ENCODE measurements at regions not wholly inside any gene's neighbourhood (a gene's known extent, or its start where the extent isn't known, plus 50 kb on each side); places are given as distances from the start of the nearest gene placed in this dataset.

DNA sequence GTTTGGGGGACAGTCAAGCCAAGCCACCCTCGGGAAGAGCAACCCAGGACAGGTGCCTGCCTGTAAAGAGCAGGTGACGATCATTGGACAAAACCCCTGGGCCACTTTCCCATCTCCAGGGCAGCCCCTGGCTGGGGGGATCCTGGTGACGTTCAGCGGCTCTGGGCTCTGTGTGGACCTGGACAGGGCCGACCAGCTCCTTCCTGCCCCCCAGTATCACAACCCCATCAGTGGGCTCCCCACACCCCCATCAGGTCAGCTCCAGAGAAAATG is 57.3 kb upstream of the ASAP2 start:
- no peak overlapping the region for H2AFZ ChIP-seq (ENCODE audit: low read depth, low read length, severe bottlenecking)
- no peak overlapping the region for H3K9ac ChIP-seq (ENCODE audit: low read length)
- no peaks in the 10 kb centered on the region for H4K20me1 ChIP-seq (ENCODE audit: low read depth, low read length)
- H3K36me3 ChIP-seq (ENCODE audit: low read length) = no peaks in the 10 kb centered on the region
- H3K27me3 ChIP-seq (ENCODE audit: low read length) = no peaks in the 10 kb centered on the region
- no peaks in the 10 kb centered on the region for H3K9me2 ChIP-seq (replicated peaks; ENCODE audit: insufficient read depth, low read length)
- H3K4me2 ChIP-seq (ENCODE audit: low read depth, low read length, poor library complexity, severe bottlenecking) = no peak overlapping the region
- H3K27ac ChIP-seq (ENCODE audit: low read depth, low read length) = no peak overlapping the region
- no peaks in the 10 kb centered on the region for H3K79me2 ChIP-seq (ENCODE audit: insufficient read depth, low read length)
- no peaks in the 10 kb centered on the region for H3K9me3 ChIP-seq (ENCODE audit: insufficient read depth, low read length)
- no peaks in the 10 kb centered on the region for H3F3A ChIP-seq (ENCODE audit: insufficient read depth)
- no peak overlapping the region for H3K4me3 ChIP-seq (ENCODE audit: insufficient read depth, low read length, poor library complexity, severe bottlenecking)
- TF ChIP-seq, protein P1, sequence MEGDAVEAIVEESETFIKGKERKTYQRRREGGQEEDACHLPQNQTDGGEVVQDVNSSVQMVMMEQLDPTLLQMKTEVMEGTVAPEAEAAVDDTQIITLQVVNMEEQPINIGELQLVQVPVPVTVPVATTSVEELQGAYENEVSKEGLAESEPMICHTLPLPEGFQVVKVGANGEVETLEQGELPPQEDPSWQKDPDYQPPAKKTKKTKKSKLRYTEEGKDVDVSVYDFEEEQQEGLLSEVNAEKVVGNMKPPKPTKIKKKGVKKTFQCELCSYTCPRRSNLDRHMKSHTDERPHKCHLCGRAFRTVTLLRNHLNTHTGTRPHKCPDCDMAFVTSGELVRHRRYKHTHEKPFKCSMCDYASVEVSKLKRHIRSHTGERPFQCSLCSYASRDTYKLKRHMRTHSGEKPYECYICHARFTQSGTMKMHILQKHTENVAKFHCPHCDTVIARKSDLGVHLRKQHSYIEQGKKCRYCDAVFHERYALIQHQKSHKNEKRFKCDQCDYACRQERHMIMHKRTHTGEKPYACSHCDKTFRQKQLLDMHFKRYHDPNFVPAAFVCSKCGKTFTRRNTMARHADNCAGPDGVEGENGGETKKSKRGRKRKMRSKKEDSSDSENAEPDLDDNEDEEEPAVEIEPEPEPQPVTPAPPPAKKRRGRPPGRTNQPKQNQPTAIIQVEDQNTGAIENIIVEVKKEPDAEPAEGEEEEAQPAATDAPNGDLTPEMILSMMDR (IDR thresholded peaks at IDR 0.05; ENCODE audit: insufficient read depth, low read length, poor library complexity, severe bottlenecking) = no peak
- TF ChIP-seq EZH2phosphoT487 (conservative IDR thresholded peaks at IDR 0.05; ENCODE audit: low read length) = no peak

DNA sequence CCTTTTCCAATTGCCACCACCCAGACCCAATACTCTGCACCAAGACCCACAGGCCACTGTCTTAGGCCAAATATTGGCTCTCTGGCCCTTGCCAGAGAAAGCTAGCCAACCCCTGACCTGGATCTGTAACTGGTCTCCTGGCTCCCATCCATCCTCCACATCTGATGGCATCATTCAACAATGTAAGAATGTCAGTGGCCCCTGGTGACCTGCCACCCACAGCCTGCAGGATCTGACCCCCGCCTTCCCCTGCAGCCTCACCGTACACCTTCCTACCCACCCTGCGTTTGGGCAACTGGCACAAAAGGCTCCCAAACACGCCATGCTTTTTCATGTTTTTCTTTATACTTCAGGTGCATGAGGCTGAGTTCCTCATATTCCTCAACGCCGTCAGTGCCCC is 60.0 kb upstream of the ASAP2 start:
- Histone ChIP-seq H3K9me2 (replicated peaks; ENCODE audit: insufficient read depth, low read length) (no peaks in the 10 kb centered on the region), H3K4me2 (ENCODE audit: low read depth, low read length, poor library complexity, severe bottlenecking) (no peak overlapping the region), H3K9ac (ENCODE audit: low read length) (no peak overlapping the region), H3F3A (ENCODE audit: insufficient read depth) (no peaks in the 10 kb centered on the region), H3K36me3 (ENCODE audit: low read length) (no peaks in the 10 kb centered on the region), H3K4me3 (ENCODE audit: insufficient read depth, low read length, poor library complexity, severe bottlenecking) (no peak overlapping the region), H3K27ac (ENCODE audit: low read depth, low read length) (no peak overlapping the region), H2AFZ (ENCODE audit: low read depth, low read length, severe bottlenecking) (no peak overlapping the region), H4K20me1 (ENCODE audit: low read depth, low read length) (no peaks in the 10 kb centered on the region), H3K79me2 (ENCODE audit: insufficient read depth, low read length) (no peaks in the 10 kb centered on the region), H3K27me3 (ENCODE audit: low read length) (no peaks in the 10 kb centered on the region), H3K9me3 (ENCODE audit: insufficient read depth, low read length) (no peaks in the 10 kb centered on the region)
- TF ChIP-seq, protein P1 (IDR thresholded peaks at IDR 0.05; ENCODE audit: insufficient read depth, low read length, poor library complexity, severe bottlenecking) = no peak
- no peak for TF ChIP-seq EZH2phosphoT487 (conservative IDR thresholded peaks at IDR 0.05; ENCODE audit: low read length)

DNA sequence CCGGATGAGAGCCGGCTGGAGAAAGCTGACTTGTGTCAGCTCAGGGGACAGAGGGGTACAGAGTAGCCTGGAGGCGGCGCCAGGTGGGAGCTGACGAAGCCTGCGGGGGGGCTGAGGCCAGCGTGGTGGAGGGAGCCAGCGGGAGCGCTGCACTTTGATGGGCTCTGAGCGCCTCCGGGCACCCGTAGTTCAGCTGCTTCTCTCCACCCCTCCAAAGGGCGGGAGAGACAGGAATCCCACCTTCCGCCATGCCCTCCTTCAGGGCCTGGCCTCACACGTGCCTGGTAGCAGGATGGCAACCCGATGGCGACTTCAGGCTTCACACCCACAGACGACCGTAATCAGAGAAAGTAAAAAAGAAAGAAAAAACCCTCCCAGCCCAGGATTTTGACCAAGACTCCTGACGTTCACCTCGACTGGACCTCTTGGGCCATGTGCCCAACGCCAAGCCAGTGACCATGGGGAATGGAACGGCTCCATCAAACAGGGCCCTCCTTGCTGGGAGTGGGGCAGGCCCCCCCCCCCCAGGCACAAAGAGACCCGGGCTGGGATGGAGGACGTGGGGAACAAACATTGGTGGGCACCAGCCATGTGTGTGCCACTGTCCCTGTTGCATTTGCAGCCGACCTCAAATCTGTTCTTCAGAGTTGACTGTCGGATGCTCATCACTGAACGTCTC is 60.7 kb upstream of the ASAP2 start:
- H3K36me3 ChIP-seq (ENCODE audit: low read length) = no peaks in the 10 kb centered on the region
- no peak overlapping the region for H3K9ac ChIP-seq (ENCODE audit: low read length)
- no peaks in the 10 kb centered on the region for H3K27me3 ChIP-seq (ENCODE audit: low read length)
- H3F3A ChIP-seq (ENCODE audit: insufficient read depth) = no peaks in the 10 kb centered on the region
- H4K20me1 ChIP-seq (ENCODE audit: low read depth, low read length) = no peaks in the 10 kb centered on the region
- no peaks in the 10 kb centered on the region for H3K79me2 ChIP-seq (ENCODE audit: insufficient read depth, low read length)
- no peak overlapping the region for H3K4me3 ChIP-seq (ENCODE audit: insufficient read depth, low read length, poor library complexity, severe bottlenecking)
- H3K4me2 ChIP-seq (ENCODE audit: low read depth, low read length, poor library complexity, severe bottlenecking) = no peak overlapping the region
- no peak overlapping the region for H3K27ac ChIP-seq (ENCODE audit: low read depth, low read length)
- H2AFZ ChIP-seq (ENCODE audit: low read depth, low read length, severe bottlenecking) = no peak overlapping the region
- H3K9me3 ChIP-seq (ENCODE audit: insufficient read depth, low read length) = no peaks in the 10 kb centered on the region
- H3K9me2 ChIP-seq (replicated peaks; ENCODE audit: insufficient read depth, low read length) = no peaks in the 10 kb centered on the region
- TF ChIP-seq EZH2phosphoT487 (conservative IDR thresholded peaks at IDR 0.05; ENCODE audit: low read length) = no peak
- TF ChIP-seq, protein P1 (IDR thresholded peaks at IDR 0.05; ENCODE audit: insufficient read depth, low read length, poor library complexity, severe bottlenecking) = no peak
